IPS DF 6.9 (cell line): ENCODE measurements at regions not wholly inside any gene's neighbourhood (a gene's known extent, or its start where the extent isn't known, plus 50 kb on each side); places are given as distances from the start of the nearest gene placed in this dataset.

Experiments
- DNase-seq: peaks from one replicate; pipeline ENCODE4 v3.0.0-alpha.2; 2013; ENCODE audit warnings: low read depth, low spot score
- H3K27ac ChIP-seq: one replicate; pipeline ENCODE4 v1.5.1; 2013; ENCODE audit warnings: low read length, control low read depth
- H3K27me3 ChIP-seq: 2 replicates; pipeline ENCODE4 v1.6.1; 2013; ENCODE audit warnings: mild to moderate bottlenecking, low read length; ENCODE audit not compliant: control insufficient read depth, insufficient read depth
- H3K36me3 ChIP-seq: 2 replicates; pipeline ENCODE4 v1.6.1; 2013; ENCODE audit warnings: low read length; ENCODE audit not compliant: control insufficient read depth, insufficient read depth
- H3K4me1 ChIP-seq: 2 replicates; pipeline ENCODE4 v1.6.1; 2013; ENCODE audit warnings: low read length; ENCODE audit not compliant: control insufficient read depth, insufficient read depth
- H3K4me3 ChIP-seq: 2 replicates; pipeline ENCODE4 v1.5.1; 2013; ENCODE audit warnings: mild to moderate bottlenecking, low read length
- H3K9me3 ChIP-seq: 2 replicates; pipeline ENCODE4 v1.6.1; 2013; ENCODE audit warnings: low read length, inconsistent platforms; ENCODE audit not compliant: control insufficient read depth, insufficient read depth
- WGBS: extraction: QIAGEN DNeasy Blood & Tissue Kit; methylation state at CpG from one replicate; pipeline ENCODE4 v1.1.7; 2013; ENCODE audit warnings: mixed read lengths, missing lambda C conversion rate; ENCODE audit not compliant: insufficient read length, insufficient coverage; 5-methylcytosine and 5-hydroxymethylcytosine counted together

DNA sequence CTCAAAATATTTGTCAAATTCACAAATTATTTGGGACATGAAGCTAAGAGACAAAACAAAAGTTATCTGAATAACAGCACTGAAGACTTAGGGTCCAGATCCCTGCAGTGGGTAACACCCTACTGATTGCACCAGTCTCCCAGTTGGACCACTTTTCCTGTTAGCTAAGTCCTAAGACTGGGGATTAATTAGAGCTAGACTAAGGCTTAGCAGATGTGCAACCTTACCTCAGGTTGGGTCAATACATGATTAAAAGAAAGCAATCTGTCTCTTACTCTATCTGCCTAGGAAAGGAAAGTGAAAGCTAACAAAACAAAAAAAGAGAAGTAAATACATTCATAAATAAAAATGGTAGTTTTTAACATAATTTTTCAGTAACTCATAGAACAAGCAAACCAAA lies 737.2 kb upstream of the CHRM3 start:
- Histone ChIP-seq H3K36me3 (no peaks in the 10 kb centered on the region), H3K4me1 (no peaks in the 10 kb centered on the region; the same call in 1 of the 2 replicates), H3K27me3 (no peaks in the 10 kb centered on the region), H3K9me3 (no peaks in the 10 kb centered on the region), H3K27ac (no peak overlapping the region), H3K4me3 (no peak overlapping the region)
- DNase-seq: no peak

DNA sequence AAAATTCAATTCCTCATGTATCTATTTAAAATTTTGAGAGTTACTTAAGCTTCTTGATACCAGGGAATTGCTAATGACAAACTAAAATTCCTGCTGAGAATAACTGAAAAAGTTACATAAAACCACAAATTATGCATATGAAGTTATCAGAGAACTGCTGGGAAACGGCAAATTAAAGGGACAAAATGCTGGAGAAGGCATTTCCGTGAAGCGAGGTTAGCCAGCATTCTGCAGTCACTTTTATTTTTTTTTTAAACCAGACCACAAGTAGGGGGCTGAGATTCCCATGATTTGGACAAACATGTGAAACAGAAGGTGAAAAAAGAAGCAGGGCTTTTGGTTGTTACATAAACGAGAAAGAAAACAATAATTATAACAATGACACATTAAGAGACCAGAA lies 737.6 kb upstream of the CHRM3 start:
- H3K27ac ChIP-seq: no peak overlapping the region
- no peaks in the 10 kb centered on the region for H3K36me3 ChIP-seq
- no peaks in the 10 kb centered on the region for H3K9me3 ChIP-seq
- no peaks in the 10 kb centered on the region for H3K27me3 ChIP-seq
- no peak overlapping the region for H3K4me3 ChIP-seq
- WGBS: no CpG with 5 or more reads among the region's 4 CpGs
- H3K4me1 ChIP-seq: no peaks in the 10 kb centered on the region; the same call in 1 of the 2 replicates
- DNase-seq: no peak

DNA sequence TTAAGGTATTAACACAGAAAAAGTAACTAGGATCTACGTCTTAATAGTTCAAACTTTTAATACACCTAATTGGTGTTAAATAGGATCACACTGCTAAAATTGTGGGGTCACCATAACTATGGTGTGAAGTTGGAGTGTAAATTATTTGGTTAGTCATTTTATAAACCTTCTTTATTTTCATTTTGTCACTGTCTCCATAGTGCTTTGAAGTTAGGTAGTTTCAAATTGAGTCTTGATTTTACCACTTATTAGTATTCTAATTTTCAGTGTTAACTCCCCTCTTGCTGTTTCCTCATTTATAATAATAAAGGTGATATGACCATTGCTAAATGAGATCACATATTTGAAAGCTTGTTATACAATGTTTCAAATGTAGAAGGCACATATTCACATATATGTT lies 738.1 kb upstream of the CHRM3 start:
- Histone ChIP-seq H3K4me1 (no peaks in the 10 kb centered on the region; the same call in 1 of the 2 replicates), H3K9me3 (no peaks in the 10 kb centered on the region), H3K27ac (no peak overlapping the region), H3K27me3 (no peaks in the 10 kb centered on the region), H3K4me3 (no peak overlapping the region), H3K36me3 (no peaks in the 10 kb centered on the region)
- no CpG with 5 or more reads among the region's 1 CpG for WGBS
- DNase-seq: no peak

DNA sequence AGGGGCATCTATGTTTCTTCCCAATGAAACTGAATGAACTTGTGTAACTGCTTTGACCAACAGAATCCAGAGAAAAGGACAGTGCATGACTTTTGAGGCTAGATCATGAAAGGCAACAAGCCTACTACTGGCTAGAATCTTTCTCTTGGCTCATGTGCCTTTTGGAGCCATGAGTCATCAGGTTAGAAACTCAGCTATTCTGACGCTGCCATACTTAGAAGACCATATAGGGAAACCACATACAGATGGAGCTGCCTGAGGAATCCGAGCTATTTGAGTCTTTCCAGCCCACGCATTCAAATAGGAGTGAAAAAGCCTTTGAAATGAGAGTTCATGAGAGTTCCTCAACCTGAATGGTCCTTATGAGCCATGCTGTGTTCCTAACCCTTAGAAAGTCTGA lies 738.5 kb upstream of the CHRM3 start:
- no peak overlapping the region for H3K27ac ChIP-seq

DNA sequence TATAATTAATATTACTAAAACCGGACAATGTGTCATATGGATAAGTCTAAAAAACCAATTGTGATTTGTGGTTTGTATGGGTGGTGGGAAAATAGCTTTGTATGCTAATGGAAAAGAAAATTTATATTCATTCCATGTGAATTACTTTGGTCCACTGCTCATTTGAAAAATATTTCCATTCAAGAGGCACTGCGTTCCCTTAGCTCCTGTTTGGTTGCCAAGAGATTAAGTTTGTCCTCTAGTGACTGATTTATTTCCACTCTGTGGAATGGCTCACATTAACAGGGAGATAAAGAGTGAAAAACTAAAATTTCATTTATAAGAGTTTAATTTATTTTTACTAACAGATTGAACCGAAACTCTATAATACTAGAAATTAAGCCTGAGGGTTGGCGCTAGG lies 744.1 kb upstream of the CHRM3 start:
- H3K4me3 ChIP-seq: no peak overlapping the region
- WGBS: 100% methylated on average over 1 of the region's 4 CpGs
- H3K27ac ChIP-seq: no peak overlapping the region
- no peak for DNase-seq
- H3K4me1 ChIP-seq: no peaks in the 10 kb centered on the region; the same call in 1 of the 2 replicates
- H3K9me3 ChIP-seq: no peaks in the 10 kb centered on the region
- H3K27me3 ChIP-seq: no peaks in the 10 kb centered on the region
- H3K36me3 ChIP-seq: no peaks in the 10 kb centered on the region

More for the DNA sequence above, 738.5 kb upstream of the CHRM3 start:
- no peaks in the 10 kb centered on the region; the same call in 1 of the 2 replicates for H3K4me1 ChIP-seq
- WGBS: no CpG with 5 or more reads among the region's 3 CpGs
- H3K36me3 ChIP-seq: no peaks in the 10 kb centered on the region
- no peaks in the 10 kb centered on the region for H3K27me3 ChIP-seq
- peak; percentile 82 for DNase-seq
- H3K9me3 ChIP-seq: no peaks in the 10 kb centered on the region
- H3K4me3 ChIP-seq: no peak overlapping the region

DNA sequence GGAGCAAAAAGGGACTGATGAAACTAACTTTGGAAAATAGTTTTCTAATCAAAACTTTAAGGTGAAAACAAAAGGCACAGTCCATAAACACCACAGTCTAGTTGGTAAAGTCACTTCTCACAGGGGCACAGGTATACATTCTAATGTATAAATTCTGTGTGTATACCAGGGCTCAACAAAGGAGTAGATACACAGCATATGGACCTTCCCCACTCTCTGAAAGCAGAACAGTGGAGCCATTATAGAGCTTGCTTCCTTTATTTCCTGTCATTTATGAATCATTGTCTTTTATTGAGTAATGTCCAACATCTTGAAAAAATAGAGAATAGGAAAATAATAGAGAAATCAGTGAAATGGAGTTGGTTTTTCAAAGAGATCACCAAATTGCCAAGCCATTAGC lies 746.5 kb upstream of the CHRM3 start:
- no peak overlapping the region for H3K27ac ChIP-seq
- no peaks in the 10 kb centered on the region for H3K4me1 ChIP-seq

DNA sequence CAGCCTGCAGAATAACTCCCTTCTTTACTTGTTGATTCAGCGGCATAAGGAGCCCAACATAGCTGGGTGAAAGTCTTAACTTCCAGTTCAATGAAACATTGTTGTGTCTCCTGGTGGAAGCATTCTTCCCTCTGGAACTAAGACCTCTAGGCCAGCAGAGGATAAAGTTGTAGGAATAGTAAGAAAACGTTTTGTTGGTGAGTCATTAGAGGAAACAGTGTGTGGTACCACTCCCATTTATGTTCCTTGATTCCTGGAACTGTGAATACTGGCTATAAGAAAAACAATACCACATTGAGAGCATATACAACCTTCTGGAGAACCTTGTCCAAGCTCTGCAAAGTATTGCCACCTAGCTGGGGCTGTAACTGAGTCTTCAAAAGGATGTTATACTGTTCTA lies 737.4 kb upstream of the ZP4 start:
- no peaks in the 10 kb centered on the region for H3K36me3 ChIP-seq
- H3K9me3 ChIP-seq: no peaks in the 10 kb centered on the region
- no peaks in the 10 kb centered on the region for H3K4me1 ChIP-seq
- DNase-seq: no peak
- H3K4me3 ChIP-seq: no peak overlapping the region
- no peaks in the 10 kb centered on the region for H3K27me3 ChIP-seq
- no peak overlapping the region for H3K27ac ChIP-seq
- no CpG with 5 or more reads among the region's 2 CpGs for WGBS

More for the DNA sequence above, 746.5 kb upstream of the CHRM3 start:
- Histone ChIP-seq H3K9me3 (no peaks in the 10 kb centered on the region), H3K36me3 (no peaks in the 10 kb centered on the region), H3K4me3 (no peak overlapping the region), H3K27me3 (no peaks in the 10 kb centered on the region)
- DNase-seq: no peak

DNA sequence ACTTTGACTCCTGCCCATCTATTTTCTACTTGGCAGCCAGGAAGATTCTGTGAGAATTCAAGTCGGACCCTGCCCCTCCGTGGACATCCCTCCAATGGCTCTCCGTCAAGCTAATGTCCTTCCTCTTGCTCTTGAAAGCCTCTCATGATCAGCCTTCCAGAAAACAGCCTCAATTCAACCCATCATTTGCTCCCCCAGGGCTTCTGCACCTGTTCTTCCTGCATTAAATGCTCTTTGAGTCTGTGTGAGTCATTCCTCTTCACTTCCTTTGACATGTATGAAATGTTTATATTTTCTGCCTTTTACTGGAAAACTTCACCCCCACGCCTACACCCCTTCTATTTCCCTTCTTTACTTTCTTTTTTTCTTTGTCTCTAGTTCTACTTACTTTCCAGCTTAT lies 734.1 kb upstream of the ZP4 start:
- DNase-seq: no peak
- Histone ChIP-seq H3K36me3 (no peaks in the 10 kb centered on the region), H3K4me1 (no peaks in the 10 kb centered on the region), H3K4me3 (no peak overlapping the region), H3K27me3 (no peaks in the 10 kb centered on the region), H3K27ac (no peak overlapping the region), H3K9me3 (no peaks in the 10 kb centered on the region)
- WGBS: 100% methylated on average over 1 of the region's 4 CpGs

DNA sequence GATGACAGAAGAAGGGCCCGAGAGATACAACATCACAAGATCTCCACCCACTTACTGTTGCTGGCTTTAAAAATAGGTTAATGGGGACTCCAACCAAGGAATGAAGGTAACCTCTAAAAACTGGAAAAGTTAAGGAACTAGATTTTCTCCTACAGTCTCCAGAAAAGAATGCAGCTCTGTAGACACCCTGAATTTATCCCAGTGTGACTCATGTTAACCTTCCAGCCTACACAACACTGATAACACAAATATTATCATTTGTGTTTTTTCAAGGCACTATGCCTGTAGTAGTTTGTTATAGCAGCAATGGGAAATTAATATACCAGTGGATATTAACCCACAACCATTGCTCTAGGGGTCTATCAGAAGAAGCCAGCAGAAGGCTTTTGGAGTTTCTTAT lies 730.7 kb upstream of the ZP4 start:
- DNase-seq: no peak
- H3K4me3 ChIP-seq: no peak overlapping the region
- no peaks in the 10 kb centered on the region for H3K9me3 ChIP-seq
- WGBS: no CpG with 5 or more reads among the region's 1 CpG
- no peaks in the 10 kb centered on the region for H3K27me3 ChIP-seq
- no peaks in the 10 kb centered on the region for H3K36me3 ChIP-seq
- H3K27ac ChIP-seq: no peak overlapping the region
- no peaks in the 10 kb centered on the region for H3K4me1 ChIP-seq

DNA sequence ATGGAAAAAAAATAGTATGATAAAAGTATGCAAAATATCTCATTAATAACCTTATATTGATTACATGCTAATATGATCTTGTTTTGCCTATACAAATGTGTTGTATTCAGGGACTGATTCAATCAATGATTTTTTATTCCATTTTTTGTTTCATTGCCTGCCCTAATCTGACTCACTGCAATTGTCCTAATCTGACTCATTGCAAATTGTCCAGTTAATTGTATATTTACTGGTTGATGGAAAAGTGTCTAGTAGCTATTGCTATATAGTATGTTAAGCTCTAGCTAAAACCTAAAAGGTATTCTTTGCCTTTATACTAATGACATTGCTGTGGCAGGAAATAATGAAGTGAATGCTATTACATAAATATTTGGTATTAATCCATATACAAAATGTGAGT lies 728.9 kb upstream of the ZP4 start:
- no peaks in the 10 kb centered on the region for H3K4me1 ChIP-seq
- H3K4me3 ChIP-seq: no peak overlapping the region
- H3K27ac ChIP-seq: no peak overlapping the region
- H3K9me3 ChIP-seq: no peaks in the 10 kb centered on the region
- H3K27me3 ChIP-seq: no peaks in the 10 kb centered on the region
- DNase-seq: no peak
- H3K36me3 ChIP-seq: no peaks in the 10 kb centered on the region

DNA sequence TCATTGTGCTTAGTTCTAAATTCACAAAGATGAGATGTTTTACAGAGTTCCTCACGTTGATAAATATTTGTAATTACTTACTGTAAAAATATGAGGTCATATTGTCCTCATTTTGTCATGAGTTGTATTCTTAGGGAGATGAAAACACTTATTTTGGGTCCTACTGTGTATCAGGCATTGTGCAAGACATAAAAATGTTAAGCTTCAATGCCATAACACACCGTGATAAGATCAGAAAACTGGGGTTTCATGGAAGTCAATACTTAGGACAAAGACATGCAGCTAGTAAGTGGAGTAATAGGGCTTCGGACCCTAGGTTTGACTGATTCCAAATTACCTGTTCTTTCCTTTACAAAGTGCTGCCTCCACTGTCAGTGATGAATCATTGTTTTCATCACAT lies 720.7 kb upstream of the ZP4 start:
- DNase-seq: no peak

More for the DNA sequence above, 720.7 kb upstream of the ZP4 start:
- WGBS: no CpG with 5 or more reads among the region's 3 CpGs
- Histone ChIP-seq H3K4me1 (no peaks in the 10 kb centered on the region), H3K27me3 (no peaks in the 10 kb centered on the region), H3K36me3 (no peaks in the 10 kb centered on the region), H3K4me3 (no peak overlapping the region), H3K27ac (no peak overlapping the region), H3K9me3 (no peaks in the 10 kb centered on the region)
